Progenitor cell of endocrine pancreas (in vitro differentiated cells): ENCODE measurements at regions not wholly inside any gene's neighbourhood (a gene's known extent, or its start where the extent isn't known, plus 50 kb on each side); places are given as distances from the start of the nearest gene placed in this dataset.

Experiments used
- DNase-seq: peaks from one replicate; pipeline ENCODE4 v3.0.0; 2021; ENCODE audit warnings: low spot score; ENCODE audit not compliant: unreplicated experiment
- H3K27ac Mint-ChIP-seq: 2 replicates; pipeline ENCODE4 v1.8.0; 2021; ENCODE audit warnings: mild to moderate bottlenecking, moderate library complexity, mixed read lengths
- H3K27me3 Mint-ChIP-seq: 2 replicates; pipeline ENCODE4 v1.8.0; 2021; ENCODE audit warnings: mixed read lengths
- H3K36me3 Mint-ChIP-seq: 2 replicates; pipeline ENCODE4 v1.8.0; 2022; ENCODE audit warnings: mixed read lengths; ENCODE audit not compliant: insufficient read depth
- H3K4me1 Mint-ChIP-seq: 2 replicates; pipeline ENCODE4 v1.8.0; 2021; ENCODE audit warnings: low read depth, mixed read lengths
- H3K4me3 Mint-ChIP-seq: 2 replicates; pipeline ENCODE4 v1.8.0; 2021; ENCODE audit warnings: low read depth, mild to moderate bottlenecking, moderate library complexity, mixed read lengths
- H3K9me3 Mint-ChIP-seq: 2 replicates; pipeline ENCODE4 v1.8.0; 2021; ENCODE audit warnings: low read depth, mixed read lengths
- TF ChIP-seq, protein P1 (sequence below): fragments of 200-600 bp; sonication (generic); IDR thresholded peaks from one replicate; pipeline ENCODE4 v1.5.0; 2021; ENCODE audit warnings: antibody characterized with exemption, mild to moderate bottlenecking; ENCODE audit not compliant: unreplicated experiment

DNA sequence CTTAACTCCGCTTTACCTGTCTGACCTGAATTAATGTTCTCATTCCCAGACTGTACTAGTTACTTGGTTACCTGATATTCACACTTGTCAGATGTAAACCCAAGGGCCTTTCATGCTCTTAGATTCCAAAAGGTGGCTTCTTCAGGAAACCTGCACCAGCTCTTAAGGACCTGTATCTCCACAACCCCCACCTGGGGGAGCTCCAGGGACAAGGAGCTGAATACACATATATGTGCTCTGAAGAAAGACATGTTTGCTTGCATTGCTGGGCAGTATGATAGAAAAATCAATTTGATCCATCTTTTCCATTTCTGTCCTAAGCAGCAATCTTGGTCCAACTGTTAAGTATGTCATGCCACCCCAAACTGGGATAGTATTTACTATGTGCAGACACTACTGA is 64.8 kb upstream of the POU3F2 start:
- no peak for DNase-seq
- Mint-ChIP-seq H3K36me3 (no peaks in the 10 kb centered on the region), H3K27me3 (no peaks in the 10 kb centered on the region), H3K9me3 (no peaks in the 10 kb centered on the region), H3K4me1 (no peaks in the 10 kb centered on the region), H3K27ac (no peak overlapping the region), H3K4me3 (no peak overlapping the region)
- TF ChIP-seq, protein P1, sequence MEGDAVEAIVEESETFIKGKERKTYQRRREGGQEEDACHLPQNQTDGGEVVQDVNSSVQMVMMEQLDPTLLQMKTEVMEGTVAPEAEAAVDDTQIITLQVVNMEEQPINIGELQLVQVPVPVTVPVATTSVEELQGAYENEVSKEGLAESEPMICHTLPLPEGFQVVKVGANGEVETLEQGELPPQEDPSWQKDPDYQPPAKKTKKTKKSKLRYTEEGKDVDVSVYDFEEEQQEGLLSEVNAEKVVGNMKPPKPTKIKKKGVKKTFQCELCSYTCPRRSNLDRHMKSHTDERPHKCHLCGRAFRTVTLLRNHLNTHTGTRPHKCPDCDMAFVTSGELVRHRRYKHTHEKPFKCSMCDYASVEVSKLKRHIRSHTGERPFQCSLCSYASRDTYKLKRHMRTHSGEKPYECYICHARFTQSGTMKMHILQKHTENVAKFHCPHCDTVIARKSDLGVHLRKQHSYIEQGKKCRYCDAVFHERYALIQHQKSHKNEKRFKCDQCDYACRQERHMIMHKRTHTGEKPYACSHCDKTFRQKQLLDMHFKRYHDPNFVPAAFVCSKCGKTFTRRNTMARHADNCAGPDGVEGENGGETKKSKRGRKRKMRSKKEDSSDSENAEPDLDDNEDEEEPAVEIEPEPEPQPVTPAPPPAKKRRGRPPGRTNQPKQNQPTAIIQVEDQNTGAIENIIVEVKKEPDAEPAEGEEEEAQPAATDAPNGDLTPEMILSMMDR: peak; percentile 26

DNA sequence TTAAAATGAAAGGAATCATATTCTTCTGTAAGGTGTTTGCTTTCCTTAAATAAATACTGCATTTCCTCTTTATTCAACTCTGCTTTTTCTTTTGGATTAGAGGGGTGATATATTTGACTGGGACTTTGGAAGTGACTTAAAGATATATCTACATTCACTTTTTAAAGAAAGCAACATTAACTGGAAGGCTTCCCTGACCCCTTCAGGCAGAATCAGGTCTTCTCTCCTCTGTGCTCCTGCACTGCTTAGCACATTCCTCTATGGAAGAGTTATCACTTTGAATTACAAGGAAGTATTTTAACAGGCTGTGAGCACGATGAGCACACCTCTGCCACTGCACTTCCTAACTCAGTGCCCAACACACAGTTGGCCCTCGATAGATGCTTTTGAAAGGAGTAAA is 59.2 kb upstream of the POU3F2 start:
- no peak for DNase-seq
- TF ChIP-seq, protein P1: peak; percentile 8
- Mint-ChIP-seq H3K4me1 (peaks cover 8% of the 10 kb centered on the region), H3K27ac (no peak overlapping the region), H3K9me3 (no peaks in the 10 kb centered on the region), H3K36me3 (no peaks in the 10 kb centered on the region), H3K4me3 (no peak overlapping the region), H3K27me3 (no peaks in the 10 kb centered on the region)

DNA sequence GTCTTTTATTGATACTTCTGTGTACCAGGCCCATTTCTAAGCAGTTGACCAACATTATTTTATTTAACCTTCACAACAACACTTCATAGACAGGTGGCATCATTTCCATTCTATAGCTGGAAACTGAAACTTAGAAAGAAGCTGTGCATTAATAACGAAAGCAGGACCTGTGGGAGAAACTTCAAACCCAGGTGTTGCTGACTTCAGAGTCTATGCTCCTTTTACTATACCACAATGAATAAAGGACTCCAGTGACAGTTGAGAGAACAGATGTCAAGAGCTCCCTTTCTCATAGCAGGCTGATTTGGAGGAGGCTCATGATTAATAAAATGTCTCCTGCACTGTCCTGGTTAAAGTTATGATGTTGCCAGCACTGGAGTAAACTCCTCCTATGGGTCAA is 56.6 kb upstream of the POU3F2 start:
- peaks cover 5% of the 10 kb centered on the region for H3K27me3 Mint-ChIP-seq
- no peaks in the 10 kb centered on the region for H3K36me3 Mint-ChIP-seq
- peaks cover 8% of the 10 kb centered on the region for H3K4me1 Mint-ChIP-seq
- H3K4me3 Mint-ChIP-seq: no peak overlapping the region
- no peaks in the 10 kb centered on the region for H3K9me3 Mint-ChIP-seq
- no peak for DNase-seq
- H3K27ac Mint-ChIP-seq: no peak overlapping the region
- TF ChIP-seq, protein P1: no peak

DNA sequence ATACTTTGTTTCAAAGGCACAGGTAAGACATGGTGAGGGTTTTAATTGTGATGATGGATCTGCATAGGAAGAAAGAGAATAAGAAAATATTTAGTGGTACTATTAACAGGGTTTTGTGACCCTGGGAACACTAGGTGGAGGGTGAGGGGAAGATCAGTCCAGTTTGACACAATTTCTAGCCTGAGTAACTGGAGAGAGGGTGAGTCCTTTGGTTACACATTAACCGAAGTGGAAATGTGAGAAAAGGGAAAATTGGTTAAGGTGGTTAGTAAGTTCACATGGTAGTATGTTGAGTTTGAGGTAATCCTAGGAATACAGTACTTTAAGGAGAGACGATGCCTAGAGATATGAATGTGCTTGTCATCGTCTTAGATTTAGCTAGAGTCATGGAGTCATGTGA is 54.8 kb upstream of the POU3F2 start:
- Mint-ChIP-seq H3K4me1 (peaks cover 8% of the 10 kb centered on the region), H3K36me3 (no peaks in the 10 kb centered on the region), H3K4me3 (no peak overlapping the region), H3K27me3 (peaks cover 6% of the 10 kb centered on the region), H3K9me3 (no peaks in the 10 kb centered on the region), H3K27ac (no peak overlapping the region)
- DNase-seq: no peak
- TF ChIP-seq, protein P1: no peak

DNA sequence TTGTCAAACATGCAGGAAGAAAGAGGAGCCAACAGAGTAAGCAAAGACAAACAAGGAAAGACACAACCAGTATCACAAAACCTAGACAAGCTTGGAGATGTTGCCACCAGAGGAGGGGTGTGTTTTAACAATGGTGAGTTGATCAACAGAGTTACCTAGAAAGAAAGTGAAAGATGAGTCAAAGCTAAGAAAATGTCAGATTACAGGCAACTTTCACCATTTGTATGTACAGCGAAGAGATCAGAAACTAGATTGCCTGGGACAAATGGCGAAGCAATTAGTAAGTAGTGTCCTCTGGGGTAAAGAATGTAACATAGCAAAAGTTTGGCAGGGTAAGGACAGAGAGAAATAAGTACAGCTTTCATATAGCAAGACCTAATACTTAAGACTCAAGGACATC is 51.6 kb upstream of the POU3F2 start:
- H3K27me3 Mint-ChIP-seq: peaks cover 26% of the 10 kb centered on the region
- DNase-seq: no peak
- H3K4me1 Mint-ChIP-seq: peaks cover 8% of the 10 kb centered on the region
- no peaks in the 10 kb centered on the region for H3K9me3 Mint-ChIP-seq
- TF ChIP-seq, protein P1: no peak
- H3K27ac Mint-ChIP-seq: no peak overlapping the region
- H3K36me3 Mint-ChIP-seq: no peaks in the 10 kb centered on the region
- H3K4me3 Mint-ChIP-seq: no peak overlapping the region
